ENCODE measurements at regions not wholly inside any gene's neighbourhood (a gene's known extent, or its start where the extent isn't known, plus 50 kb on each side); places are given as distances from the start of the nearest gene placed in this dataset.

- TF ChIP-seq POLR2A (IDR thresholded peaks at IDR 0.05; ENCODE audit: control extremely low read depth in 1 of 2, low read depth in 2 of 2, low read length in 2 of 2), result no peak
- no peak for TF ChIP-seq CTCF (IDR thresholded peaks at IDR 0.05; ENCODE audit: control extremely low read depth in 1 of 3, insufficient read depth in 1 of 3, low read depth in 1 of 3, low read length in 3 of 3)
- no peak for TF ChIP-seq BRCA1 (IDR thresholded peaks at IDR 0.05; ENCODE audit: low read depth, low read length)
- no peak for TF ChIP-seq SP1 (IDR thresholded peaks at IDR 0.05; ENCODE audit: low read depth, low read length)
- no peak for TF ChIP-seq CHD7 (IDR thresholded peaks at IDR 0.05; ENCODE audit: insufficient replicate concordance, low read length)
- TF ChIP-seq MAFK (IDR thresholded peaks at IDR 0.05; ENCODE audit: low read depth, low read length), result no peak
- no peak for TF ChIP-seq CHD2 (IDR thresholded peaks at IDR 0.05; ENCODE audit: low read length)
- no peak for TF ChIP-seq RAD21 (IDR thresholded peaks at IDR 0.05 in 1 of 2, conservative IDR thresholded peaks at IDR 0.05 in 1 of 2; ENCODE audit: low read depth in 2 of 2, low read length in 2 of 2)
These were observed 233.8 kb downstream of the MTRR start for GRCh38 chr5:8102714-8103113.

Measured in H1 (cell line).